Kidney epithelial cell (primary cell): ENCODE measurements at regions not wholly inside any gene's neighbourhood (a gene's known extent, or its start where the extent isn't known, plus 50 kb on each side); places are given as distances from the start of the nearest gene placed in this dataset.

Experiments used
- DNase-seq: peaks from one replicate; pipeline ENCODE4 v3.0.0-alpha.2; 2010; ENCODE audit warnings: low read depth
- H3K27me3 ChIP-seq: 2 replicates; pipeline ENCODE4 v1.6.0; 2011; ENCODE audit warnings: low read length; ENCODE audit not compliant: control insufficient read depth, insufficient read depth
- H3K36me3 ChIP-seq: 2 replicates; pipeline ENCODE4 v1.5.1; 2011; ENCODE audit warnings: low read length; ENCODE audit not compliant: control insufficient read depth, insufficient read depth
- H3K4me3 ChIP-seq: 2 replicates; pipeline ENCODE4 v1.5.1; 2011; ENCODE audit warnings: low read depth, mild to moderate bottlenecking, control low read depth, low read length
- TF ChIP-seq, protein P1 (sequence below): IDR thresholded peaks from 2 replicates; pipeline ENCODE4 v1.5.1; 2011; ENCODE audit warnings: mild to moderate bottlenecking, moderate library complexity, low read length, control low read depth, inconsistent platforms; ENCODE audit not compliant: insufficient read depth, poor library complexity, severe bottlenecking

DNA sequence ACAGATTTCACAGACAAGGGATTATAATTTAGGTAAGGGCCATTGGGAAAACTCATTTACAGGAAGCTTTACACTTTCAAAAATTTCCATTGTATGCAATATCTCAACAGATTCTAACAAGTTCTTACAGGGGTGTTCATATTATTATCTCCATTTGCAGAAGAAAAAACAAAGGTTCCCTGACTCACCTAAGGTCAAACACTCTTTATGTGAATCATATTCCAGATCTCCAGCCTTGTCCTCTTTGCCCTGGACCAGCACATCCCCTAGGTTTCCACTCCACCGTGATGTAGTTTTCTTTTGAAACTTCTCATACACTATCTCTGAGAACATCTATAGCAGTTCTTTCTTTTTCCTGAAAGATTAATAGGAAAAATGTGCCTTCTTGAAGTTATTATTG is 96.4 kb upstream of the HS3ST1 start:
- TF ChIP-seq, protein P1, sequence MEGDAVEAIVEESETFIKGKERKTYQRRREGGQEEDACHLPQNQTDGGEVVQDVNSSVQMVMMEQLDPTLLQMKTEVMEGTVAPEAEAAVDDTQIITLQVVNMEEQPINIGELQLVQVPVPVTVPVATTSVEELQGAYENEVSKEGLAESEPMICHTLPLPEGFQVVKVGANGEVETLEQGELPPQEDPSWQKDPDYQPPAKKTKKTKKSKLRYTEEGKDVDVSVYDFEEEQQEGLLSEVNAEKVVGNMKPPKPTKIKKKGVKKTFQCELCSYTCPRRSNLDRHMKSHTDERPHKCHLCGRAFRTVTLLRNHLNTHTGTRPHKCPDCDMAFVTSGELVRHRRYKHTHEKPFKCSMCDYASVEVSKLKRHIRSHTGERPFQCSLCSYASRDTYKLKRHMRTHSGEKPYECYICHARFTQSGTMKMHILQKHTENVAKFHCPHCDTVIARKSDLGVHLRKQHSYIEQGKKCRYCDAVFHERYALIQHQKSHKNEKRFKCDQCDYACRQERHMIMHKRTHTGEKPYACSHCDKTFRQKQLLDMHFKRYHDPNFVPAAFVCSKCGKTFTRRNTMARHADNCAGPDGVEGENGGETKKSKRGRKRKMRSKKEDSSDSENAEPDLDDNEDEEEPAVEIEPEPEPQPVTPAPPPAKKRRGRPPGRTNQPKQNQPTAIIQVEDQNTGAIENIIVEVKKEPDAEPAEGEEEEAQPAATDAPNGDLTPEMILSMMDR, result no peak
- no peak overlapping the region for H3K4me3 ChIP-seq
- DNase-seq, result no peak
- no peaks in the 10 kb centered on the region for H3K27me3 ChIP-seq
- H3K36me3 ChIP-seq, result no peaks in the 10 kb centered on the region

- Histone ChIP-seq H3K4me3 (no peak overlapping the region), H3K27me3 (no peaks in the 10 kb centered on the region), H3K36me3 (no peaks in the 10 kb centered on the region)
- TF ChIP-seq, protein P1, result no peak
- no peak for DNase-seq
Observed at GRCh38 chr4:11518754-11519153, 90.1 kb upstream of the HS3ST1 start.

GRCh38 chr4:11514779-11515419 is 86.2 kb upstream of the HS3ST1 start:
- TF ChIP-seq, protein P1, result no peak
- Histone ChIP-seq H3K4me3 (no peak overlapping the region), H3K27me3 (no peaks in the 10 kb centered on the region), H3K36me3 (no peaks in the 10 kb centered on the region)
- no peak for DNase-seq

DNA sequence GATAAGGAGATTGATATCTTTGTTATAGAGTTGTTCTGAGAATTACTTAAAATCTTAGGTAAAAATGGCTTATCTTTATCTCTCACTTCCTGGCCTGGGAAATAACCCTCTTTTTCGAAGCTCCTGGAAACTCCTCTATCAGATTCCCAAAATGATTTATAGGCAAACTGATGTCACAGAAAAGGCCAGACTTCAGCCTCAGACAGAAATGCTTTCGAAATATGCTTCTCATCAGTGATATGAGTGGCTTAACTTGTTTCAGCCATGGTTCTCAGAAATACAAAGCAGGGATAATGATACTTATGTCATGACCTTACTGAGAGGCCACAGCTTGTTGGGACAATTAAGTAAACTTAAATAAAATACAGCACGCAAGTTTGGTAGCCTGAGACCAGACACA is 85.3 kb upstream of the HS3ST1 start:
- Histone ChIP-seq H3K27me3 (no peaks in the 10 kb centered on the region), H3K36me3 (no peaks in the 10 kb centered on the region), H3K4me3 (no peak overlapping the region)
- DNase-seq, result no peak
- TF ChIP-seq, protein P1, result no peak

DNA sequence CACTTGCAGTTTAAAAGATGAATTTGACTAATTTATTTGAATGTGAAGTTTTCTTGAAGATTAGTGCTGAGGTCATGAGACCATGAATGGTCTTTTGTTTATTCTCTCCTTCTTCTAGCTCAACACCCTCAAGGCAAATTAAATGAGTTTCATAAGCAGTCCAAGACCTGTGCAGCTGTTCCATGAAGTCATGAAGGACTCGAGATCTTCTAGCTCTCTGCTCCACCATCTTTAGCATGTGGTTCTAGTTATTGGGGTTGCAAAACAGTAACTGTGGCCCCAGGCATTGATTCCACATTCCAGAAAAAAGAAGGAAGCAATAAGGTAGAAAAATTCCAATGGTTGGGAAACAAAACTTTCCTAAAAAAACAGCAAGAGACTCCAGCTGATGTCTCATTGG is 84.2 kb upstream of the HS3ST1 start:
- TF ChIP-seq, protein P1, result no peak
- Histone ChIP-seq H3K27me3 (no peaks in the 10 kb centered on the region), H3K4me3 (no peak overlapping the region), H3K36me3 (no peaks in the 10 kb centered on the region)
- DNase-seq, result no peak

DNA sequence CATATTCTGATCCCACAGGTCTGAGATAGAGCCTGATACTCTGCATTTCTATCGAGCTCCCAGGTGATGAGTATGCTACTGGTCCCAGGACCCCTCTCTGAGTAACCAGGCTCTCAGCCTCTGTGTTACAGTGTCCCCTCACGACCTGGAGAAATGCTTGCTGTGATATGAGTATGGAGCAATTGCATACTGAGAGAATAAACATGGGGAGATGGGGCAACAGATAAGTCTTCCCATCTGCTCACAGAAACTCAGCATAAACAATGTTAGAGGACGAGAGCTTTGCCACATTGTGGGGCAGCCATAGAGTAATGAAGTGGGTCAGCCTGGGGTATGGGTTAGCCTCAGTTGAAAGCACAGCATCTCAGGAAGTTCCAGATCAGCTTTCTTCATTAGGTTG is 82.6 kb upstream of the HS3ST1 start:
- DNase-seq, result no peak
- H3K4me3 ChIP-seq, result no peak overlapping the region
- H3K27me3 ChIP-seq, result no peaks in the 10 kb centered on the region
- H3K36me3 ChIP-seq, result no peaks in the 10 kb centered on the region
- TF ChIP-seq, protein P1, result no peak
